GM19438 (cell line): ENCODE measurements at regions not wholly inside any gene's neighbourhood (a gene's known extent, or its start where the extent isn't known, plus 50 kb on each side); places are given as distances from the start of the nearest gene placed in this dataset.

Source experiments
- ATAC-seq: cut with Tn5 transposase; IDR thresholded peaks from one replicate; pipeline ENCODE4 v1.9.1; 2021; ENCODE audit warnings: low read depth; ENCODE audit not compliant: unreplicated experiment

GRCh38 chr7:67803789-67804188 is 807.2 kb downstream of the TYW1 start:
- no peak for ATAC-seq

GRCh38 chr7:67805921-67806471 is 809.4 kb downstream of the TYW1 start:
- no peak for ATAC-seq

- ATAC-seq: no peak
Observed at GRCh38 chr7:67807826-67808225, 811.2 kb downstream of the TYW1 start.

GRCh38 chr7:67809586-67809985 is 813.0 kb downstream of the TYW1 start:
- no peak for ATAC-seq

GRCh38 chr7:67813621-67814292 is 817.1 kb downstream of the TYW1 start:
- no peak for ATAC-seq

GRCh38 chr7:67817481-67817880 is 820.8 kb downstream of the TYW1 start:
- no peak for ATAC-seq

GRCh38 chr7:67821116-67821515 is 824.5 kb downstream of the TYW1 start:
- no peak for ATAC-seq

- no peak for ATAC-seq
Observed at GRCh38 chr7:67823345-67823744, 826.7 kb downstream of the TYW1 start.

GRCh38 chr7:67825356-67825755 is 828.7 kb downstream of the TYW1 start:
- no peak for ATAC-seq

- no peak for ATAC-seq
Observed at GRCh38 chr7:67841896-67842295, 845.3 kb downstream of the TYW1 start.

- ATAC-seq: no peak
Observed at GRCh38 chr7:67842571-67842970, 845.9 kb downstream of the TYW1 start.

- ATAC-seq: no peak
Observed at GRCh38 chr7:67843001-67843565, 846.5 kb downstream of the TYW1 start.

- no peak for ATAC-seq
Observed at GRCh38 chr7:67843615-67844014, 847.0 kb downstream of the TYW1 start.

GRCh38 chr7:67847092-67847787 is 850.6 kb downstream of the TYW1 start:
- ATAC-seq: no peak

GRCh38 chr7:67854221-67855178 is 857.9 kb downstream of the TYW1 start:
- ATAC-seq: no peak

- no peak for ATAC-seq
Observed at GRCh38 chr7:67855322-67855721, 858.7 kb downstream of the TYW1 start.

GRCh38 chr7:67856046-67856445 is 859.4 kb downstream of the TYW1 start:
- ATAC-seq: no peak

GRCh38 chr7:67857698-67858097 is 861.1 kb downstream of the TYW1 start:
- no peak for ATAC-seq

- no peak for ATAC-seq
Observed at GRCh38 chr7:67858931-67859330, 862.3 kb downstream of the TYW1 start.

GRCh38 chr7:67863911-67864310 is 867.3 kb downstream of the TYW1 start:
- no peak for ATAC-seq

GRCh38 chr7:67866054-67866453 is 869.4 kb downstream of the TYW1 start:
- no peak for ATAC-seq
